Coronary artery (tissue), 2 donors: ENCODE measurements at regions not wholly inside any gene's neighbourhood (a gene's known extent, or its start where the extent isn't known, plus 50 kb on each side); places are given as distances from the start of the nearest gene placed in this dataset.

ENCODE experiments used
- DNase-seq: peaks from one replicate; pipeline ENCODE4 v3.0.0-alpha.2; 2017; ENCODE audit warnings: low spot score
- H3K27ac ChIP-seq, 2 donors: fragments of 200-600 bp; sonication (generic); one replicate each; pipeline ENCODE4 v1.5.1; 2016 to 2019
- H3K4me3 ChIP-seq: fragments of 200-600 bp; sonication (generic); 2 replicates; pipeline ENCODE4 v1.5.1; 2016; ENCODE audit warnings: mild to moderate bottlenecking, moderate library complexity
- CTCF ChIP-seq: fragments of 200-600 bp; sonication (generic); IDR thresholded peaks from one replicate; pipeline ENCODE4 v1.5.1; 2019; ENCODE audit warnings: antibody characterized with exemption

DNA sequence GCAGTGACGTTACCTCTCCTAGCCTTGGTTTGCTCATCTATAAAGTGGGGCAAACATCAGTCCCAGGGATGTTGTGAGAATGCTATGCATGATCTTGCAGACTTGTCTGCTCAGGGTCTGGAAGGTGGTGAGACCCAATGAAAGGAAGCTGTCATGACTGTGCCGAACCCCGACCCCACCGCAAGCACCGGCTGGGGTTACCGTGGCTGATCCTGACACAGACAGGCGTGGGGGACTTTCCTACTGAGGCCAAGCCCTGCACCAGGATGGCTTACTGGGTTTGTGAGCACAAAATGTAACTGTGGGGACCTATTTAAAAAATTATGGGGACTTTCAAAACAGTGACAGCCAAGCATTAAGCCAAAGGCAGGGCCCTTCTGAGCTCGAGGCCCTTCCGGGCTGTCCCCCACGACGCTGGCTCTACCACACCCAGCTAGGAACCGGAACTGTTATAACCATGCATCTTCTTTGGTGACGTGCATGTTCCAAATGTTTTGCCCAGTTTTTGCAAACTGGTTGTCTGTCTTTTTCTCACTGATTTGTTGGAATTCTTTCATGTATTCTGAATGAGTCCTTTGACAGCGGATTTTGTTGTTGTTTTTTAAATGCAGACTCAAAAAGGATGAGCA, 76.6 kb upstream of the PMEPA1 start:
- no peak for TF ChIP-seq CTCF
- DNase-seq, result no peak
- Histone ChIP-seq H3K4me3 (no peak overlapping the region), H3K27ac (no peak overlapping the region)

- Histone ChIP-seq H3K27ac (no peak overlapping the region), H3K4me3 (no peak overlapping the region)
- TF ChIP-seq CTCF, result no peak
- no peak for DNase-seq
Measured at GRCh38 chr20:57785720-57786119, 75.9 kb upstream of the PMEPA1 start.

DNA sequence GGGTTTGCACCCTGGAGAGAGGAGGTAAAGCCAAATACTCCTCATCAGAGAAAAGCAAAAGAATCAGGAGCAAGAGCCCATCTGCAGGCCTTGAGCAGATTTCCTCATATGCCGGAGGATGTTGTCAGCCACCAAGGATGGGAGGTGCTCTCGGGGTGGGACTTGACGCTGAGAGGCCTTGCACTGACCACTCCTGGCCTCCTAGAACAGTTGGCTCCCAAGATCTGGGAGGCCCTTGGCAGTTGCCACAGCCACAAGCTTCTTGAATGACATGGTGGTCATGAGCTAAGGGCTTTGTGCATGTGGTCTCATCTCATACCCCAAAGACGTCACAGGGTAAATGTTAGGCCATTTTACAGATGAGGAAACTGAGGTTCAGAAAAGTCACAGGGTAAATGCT, 75.2 kb upstream of the PMEPA1 start:
- Histone ChIP-seq H3K4me3 (no peak overlapping the region), H3K27ac (no peak overlapping the region)
- peak; percentile 67 for DNase-seq
- no peak for TF ChIP-seq CTCF

GRCh38 chr20:57783956-57784837, 74.4 kb upstream of the PMEPA1 start:
- Histone ChIP-seq H3K27ac (no peak overlapping the region), H3K4me3 (no peak overlapping the region)
- DNase-seq, result peak; percentile 24
- TF ChIP-seq CTCF, result no peak

DNA sequence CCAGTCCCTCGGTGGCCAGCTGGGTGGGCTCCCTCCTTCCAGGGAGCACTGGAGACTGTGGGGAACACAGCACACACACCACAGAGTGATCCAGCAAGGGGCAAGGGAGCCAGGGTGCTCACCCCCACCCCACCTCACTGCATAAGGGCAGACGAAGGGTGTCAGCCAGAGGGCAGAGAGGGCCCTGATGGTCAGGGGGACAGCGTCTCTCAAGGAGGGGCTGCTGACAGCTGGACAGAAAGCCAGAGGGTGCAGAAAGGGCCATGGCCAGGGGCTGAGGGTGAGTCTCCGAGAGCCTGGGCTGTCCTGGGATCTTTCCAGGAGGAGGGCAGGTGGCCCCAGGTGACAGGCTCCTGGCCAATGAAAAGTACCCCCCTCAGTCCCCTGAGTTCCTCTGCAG, 73.4 kb upstream of the PMEPA1 start:
- H3K27ac ChIP-seq, result no peak overlapping the region
- DNase-seq, result peak; percentile 62
- H3K4me3 ChIP-seq, result no peak overlapping the region
- no peak for TF ChIP-seq CTCF

GRCh38 chr20:57782631-57783041, 72.8 kb upstream of the PMEPA1 start:
- no peak for DNase-seq
- Histone ChIP-seq H3K4me3 (no peak overlapping the region), H3K27ac (no peak overlapping the region)
- no peak for TF ChIP-seq CTCF

- no peak overlapping the region for H3K27ac ChIP-seq
- peak; percentile 28 for DNase-seq
- no peak for TF ChIP-seq CTCF
- no peak overlapping the region for H3K4me3 ChIP-seq
Measured at GRCh38 chr20:57781901-57782300, 72.1 kb upstream of the PMEPA1 start.
